ENCODE measurements at regions not wholly inside any gene's neighbourhood (a gene's known extent, or its start where the extent isn't known, plus 50 kb on each side); places are given as distances from the start of the nearest gene placed in this dataset.

- H3K9me3 Mint-ChIP-seq (ENCODE audit: low read depth), result no peaks in the 10 kb centered on the region
- intact Hi-C loops (cut with DNase I, micrococcal nuclease), result no loop called here
- DNase-seq (no peak), ATAC-seq (no peak)
- H3K36me3 Mint-ChIP-seq (ENCODE audit: low read depth), result no peaks in the 10 kb centered on the region
- no peak overlapping the region for H3K4me3 Mint-ChIP-seq
- POLR2A ChIA-PET, result no interaction called here
- no peak overlapping the region for H3K27ac Mint-ChIP-seq
- H3K4me1 Mint-ChIP-seq, result no peaks in the 10 kb centered on the region
- no peaks in the 10 kb centered on the region for H3K27me3 Mint-ChIP-seq
- CTCF ChIA-PET, result no interaction called here
Observed at GRCh38 chr14:87575378-87575777, 417.6 kb downstream of the GALC start.

- no peak overlapping the region for H3K27ac Mint-ChIP-seq
- no peaks in the 10 kb centered on the region for H3K36me3 Mint-ChIP-seq (ENCODE audit: low read depth)
- H3K27me3 Mint-ChIP-seq, result no peaks in the 10 kb centered on the region
- ChIA-PET POLR2A (no interaction called here), CTCF (no interaction called here)
- no peaks in the 10 kb centered on the region for H3K4me1 Mint-ChIP-seq
- no peak for ATAC-seq
- H3K4me3 Mint-ChIP-seq, result no peak overlapping the region
- H3K9me3 Mint-ChIP-seq (ENCODE audit: low read depth), result no peaks in the 10 kb centered on the region
- DNase-seq, result no peak
- intact Hi-C loops (cut with DNase I, micrococcal nuclease), result no loop called here
Observed at GRCh38 chr14:87573591-87573990, 419.4 kb downstream of the GALC start.

- intact Hi-C loops (cut with DNase I, micrococcal nuclease), result no loop called here
- Mint-ChIP-seq H3K9me3 (ENCODE audit: low read depth) (peaks cover 6% of the 10 kb centered on the region), H3K4me3 (no peak overlapping the region), H3K27me3 (no peaks in the 10 kb centered on the region), H3K4me1 (no peaks in the 10 kb centered on the region), H3K36me3 (ENCODE audit: low read depth) (no peaks in the 10 kb centered on the region), H3K27ac (no peak overlapping the region)
- no peak for ATAC-seq
- ChIA-PET POLR2A (no interaction called here), CTCF (no interaction called here)
- DNase-seq, result no peak
Observed at GRCh38 chr14:87567618-87568295, 425.2 kb downstream of the GALC start.

GRCh38 chr14:87566991-87567390 is 426.0 kb downstream of the GALC start:
- POLR2A ChIA-PET, result no interaction called here
- no peak overlapping the region for H3K4me3 Mint-ChIP-seq
- H3K36me3 Mint-ChIP-seq (ENCODE audit: low read depth), result no peaks in the 10 kb centered on the region
- CTCF ChIA-PET, result no interaction called here
- no peak overlapping the region for H3K27ac Mint-ChIP-seq
- ATAC-seq (no peak), DNase-seq (no peak)
- H3K4me1 Mint-ChIP-seq, result no peaks in the 10 kb centered on the region
- peaks cover 6% of the 10 kb centered on the region for H3K9me3 Mint-ChIP-seq (ENCODE audit: low read depth)
- no peaks in the 10 kb centered on the region for H3K27me3 Mint-ChIP-seq
- intact Hi-C loops (cut with DNase I, micrococcal nuclease), result no loop called here

- H3K4me3 Mint-ChIP-seq, result no peak overlapping the region
- intact Hi-C loops (cut with DNase I, micrococcal nuclease), result no loop called here
- H3K4me1 Mint-ChIP-seq, result no peaks in the 10 kb centered on the region
- no peaks in the 10 kb centered on the region for H3K27me3 Mint-ChIP-seq
- H3K27ac Mint-ChIP-seq, result no peak overlapping the region
- ChIA-PET POLR2A (no interaction called here), CTCF (interaction anchor here (0.6 kb wide), 1 partner anchor 1632 kb away, joined by 3 read pairs; no protein-coding TSS in a partner anchor)
- H3K9me3 Mint-ChIP-seq (ENCODE audit: low read depth), result peaks cover 6% of the 10 kb centered on the region
- ATAC-seq (no peak), DNase-seq (no peak)
- H3K36me3 Mint-ChIP-seq (ENCODE audit: low read depth), result no peaks in the 10 kb centered on the region
Observed at GRCh38 chr14:87547536-87547935, 445.4 kb downstream of the GALC start.

- no peaks in the 10 kb centered on the region for H3K27me3 Mint-ChIP-seq
- no peak overlapping the region for H3K27ac Mint-ChIP-seq
- no peak for DNase-seq
- H3K9me3 Mint-ChIP-seq (ENCODE audit: low read depth), result peaks cover 4% of the 10 kb centered on the region
- ChIA-PET CTCF (no interaction called here), POLR2A (no interaction called here)
- no peaks in the 10 kb centered on the region for H3K36me3 Mint-ChIP-seq (ENCODE audit: low read depth)
- ATAC-seq, result no peak
- no peaks in the 10 kb centered on the region for H3K4me1 Mint-ChIP-seq
- no peak overlapping the region for H3K4me3 Mint-ChIP-seq
- intact Hi-C loops (cut with DNase I, micrococcal nuclease), result no loop called here
Observed at GRCh38 chr14:87542288-87542687, 450.7 kb downstream of the GALC start.

- H3K4me3 Mint-ChIP-seq, result no peak overlapping the region
- no peak for DNase-seq
- no peak overlapping the region for H3K27ac Mint-ChIP-seq
- H3K36me3 Mint-ChIP-seq (ENCODE audit: low read depth), result no peaks in the 10 kb centered on the region
- POLR2A ChIA-PET, result no interaction called here
- H3K4me1 Mint-ChIP-seq, result no peaks in the 10 kb centered on the region
- no peak for ATAC-seq
- peaks cover 4% of the 10 kb centered on the region for H3K9me3 Mint-ChIP-seq (ENCODE audit: low read depth)
- intact Hi-C loops (cut with DNase I, micrococcal nuclease), result no loop called here
- H3K27me3 Mint-ChIP-seq, result no peaks in the 10 kb centered on the region
- CTCF ChIA-PET, result no interaction called here
Observed at GRCh38 chr14:87540339-87540738, 452.6 kb downstream of the GALC start.

- H3K4me1 Mint-ChIP-seq, result no peaks in the 10 kb centered on the region
- CTCF ChIA-PET, result no interaction called here
- no peak overlapping the region for H3K4me3 Mint-ChIP-seq
- DNase-seq (no peak), ATAC-seq (no peak)
- intact Hi-C loops (cut with DNase I, micrococcal nuclease), result no loop called here
- H3K27me3 Mint-ChIP-seq, result peaks cover 2% of the 10 kb centered on the region
- no peak overlapping the region for H3K27ac Mint-ChIP-seq
- POLR2A ChIA-PET, result no interaction called here
- peaks cover 6% of the 10 kb centered on the region for H3K9me3 Mint-ChIP-seq (ENCODE audit: low read depth)
- H3K36me3 Mint-ChIP-seq (ENCODE audit: low read depth), result no peaks in the 10 kb centered on the region
Observed at GRCh38 chr14:87529081-87529480, 463.9 kb downstream of the GALC start.

- ATAC-seq (no peak), DNase-seq (no peak)
- ChIA-PET POLR2A (no interaction called here), CTCF (no interaction called here)
- Mint-ChIP-seq H3K27me3 (peaks cover 2% of the 10 kb centered on the region), H3K9me3 (ENCODE audit: low read depth) (peaks cover 6% of the 10 kb centered on the region), H3K4me3 (no peak overlapping the region), H3K4me1 (no peaks in the 10 kb centered on the region), H3K36me3 (ENCODE audit: low read depth) (no peaks in the 10 kb centered on the region), H3K27ac (no peak overlapping the region)
- intact Hi-C loops (cut with DNase I, micrococcal nuclease), result no loop called here
Observed at GRCh38 chr14:87526731-87527130, 466.3 kb downstream of the GALC start.

- no peak for DNase-seq
- POLR2A ChIA-PET, result no interaction called here
- intact Hi-C loops (cut with DNase I, micrococcal nuclease), result no loop called here
- H3K4me3 Mint-ChIP-seq, result no peak overlapping the region
- ATAC-seq, result no peak
- H3K27me3 Mint-ChIP-seq, result peaks cover 2% of the 10 kb centered on the region
- H3K9me3 Mint-ChIP-seq (ENCODE audit: low read depth), result no peaks in the 10 kb centered on the region
- CTCF ChIA-PET, result no interaction called here
- no peak overlapping the region for H3K27ac Mint-ChIP-seq
- H3K36me3 Mint-ChIP-seq (ENCODE audit: low read depth), result no peaks in the 10 kb centered on the region
- H3K4me1 Mint-ChIP-seq, result no peaks in the 10 kb centered on the region
Observed at GRCh38 chr14:87524011-87524410, 469.0 kb downstream of the GALC start.

- ATAC-seq, result no peak
- no peaks in the 10 kb centered on the region for H3K36me3 Mint-ChIP-seq (ENCODE audit: low read depth)
- peaks cover 2% of the 10 kb centered on the region for H3K27me3 Mint-ChIP-seq
- ChIA-PET POLR2A (no interaction called here), CTCF (no interaction called here)
- intact Hi-C loops (cut with DNase I, micrococcal nuclease), result no loop called here
- H3K4me1 Mint-ChIP-seq, result no peaks in the 10 kb centered on the region
- no peak for DNase-seq
- no peak overlapping the region for H3K4me3 Mint-ChIP-seq
- no peak overlapping the region for H3K27ac Mint-ChIP-seq
- H3K9me3 Mint-ChIP-seq (ENCODE audit: low read depth), result peaks cover 1% of the 10 kb centered on the region
Observed at GRCh38 chr14:87522575-87522974, 470.4 kb downstream of the GALC start.

- Mint-ChIP-seq H3K27me3 (no peaks in the 10 kb centered on the region), H3K27ac (no peak overlapping the region), H3K4me3 (no peak overlapping the region), H3K4me1 (no peaks in the 10 kb centered on the region), H3K9me3 (ENCODE audit: low read depth) (no peaks in the 10 kb centered on the region), H3K36me3 (ENCODE audit: low read depth) (no peaks in the 10 kb centered on the region)
- DNase-seq (no peak), ATAC-seq (no peak)
- intact Hi-C loops (cut with DNase I, micrococcal nuclease), result no loop called here
- ChIA-PET CTCF (interaction anchor here (0.6 kb wide), 1 partner anchor 33 kb away, joined by 4 read pairs; no protein-coding TSS in a partner anchor), POLR2A (no interaction called here)
Observed at GRCh38 chr14:87508333-87508732, 484.6 kb downstream of the GALC start.

GRCh38 chr14:87503711-87504110 is 489.3 kb downstream of the GALC start:
- no peak for DNase-seq
- H3K27me3 Mint-ChIP-seq, result no peaks in the 10 kb centered on the region
- H3K4me1 Mint-ChIP-seq, result no peaks in the 10 kb centered on the region
- CTCF ChIA-PET, result no interaction called here
- H3K36me3 Mint-ChIP-seq (ENCODE audit: low read depth), result no peaks in the 10 kb centered on the region
- no peak for ATAC-seq
- intact Hi-C loops (cut with DNase I, micrococcal nuclease), result no loop called here
- no peak overlapping the region for H3K4me3 Mint-ChIP-seq
- POLR2A ChIA-PET, result no interaction called here
- no peak overlapping the region for H3K27ac Mint-ChIP-seq
- no peaks in the 10 kb centered on the region for H3K9me3 Mint-ChIP-seq (ENCODE audit: low read depth)
